Stimulated activated CD8-positive, alpha-beta memory T cell treated with anti-CD3 and anti-CD28 coated beads, Interleukin-15, amount 100 ng/mL, for 24 hours (primary cell): ENCODE measurements at regions not wholly inside any gene's neighbourhood (a gene's known extent, or its start where the extent isn't known, plus 50 kb on each side); places are given as distances from the start of the nearest gene placed in this dataset.

ENCODE experiments used
- DNase-seq: peaks from one replicate; pipeline ENCODE4 v3.0.0-alpha.2; 2020; ENCODE audit warnings: low read depth

GRCh38 chr11:70486731-70487130 is 88.4 kb downstream of the CTTN start:
- DNase-seq, result no peak

GRCh38 chr11:70487160-70487559 is 88.8 kb downstream of the CTTN start:
- DNase-seq, result no peak

- DNase-seq, result no peak
Observed at GRCh38 chr11:70487756-70488155, 89.4 kb downstream of the CTTN start.

- DNase-seq, result no peak
Observed at GRCh38 chr11:70488171-70488703, 89.9 kb downstream of the CTTN start.

- no peak for DNase-seq
Observed at GRCh38 chr11:70489276-70489675, 90.9 kb downstream of the CTTN start.

- DNase-seq, result no peak
Observed at GRCh38 chr11:70490208-70490607, 91.9 kb downstream of the CTTN start.

- DNase-seq, result no peak
Observed at GRCh38 chr11:70490723-70491558, 92.6 kb downstream of the CTTN start.

GRCh38 chr11:70491696-70492472 is 93.6 kb downstream of the CTTN start:
- no peak for DNase-seq

- DNase-seq, result no peak
Observed at GRCh38 chr11:70493089-70493474, 94.8 kb downstream of the CTTN start.

- DNase-seq, result no peak
Observed at GRCh38 chr11:70493891-70494290, 95.6 kb downstream of the CTTN start.

- no peak for DNase-seq
Observed at GRCh38 chr11:70494559-70495350, 96.4 kb downstream of the CTTN start.

GRCh38 chr11:70495351-70496310 is 97.3 kb downstream of the CTTN start:
- DNase-seq, result no peak

- DNase-seq, result no peak
Observed at GRCh38 chr11:70496591-70497535, 98.5 kb downstream of the CTTN start.

GRCh38 chr11:70497536-70498075 is 99.3 kb downstream of the CTTN start:
- DNase-seq, result no peak

- no peak for DNase-seq
Observed at GRCh38 chr11:70498171-70498571, 99.8 kb downstream of the CTTN start.

- DNase-seq, result no peak
Observed at GRCh38 chr11:70498976-70499801, 100.9 kb downstream of the CTTN start.

- DNase-seq, result no peak
Observed at GRCh38 chr11:70500076-70500847, 101.9 kb downstream of the CTTN start.
